Lung (tissue), 11 donors: ENCODE measurements at regions not wholly inside any gene's neighbourhood (a gene's known extent, or its start where the extent isn't known, plus 50 kb on each side); places are given as distances from the start of the nearest gene placed in this dataset.

Experiments
- ATAC-seq: fragments of 200-7000 bp; cut with Tn5 transposase; one replicate; pipeline ENCODE4 v1.9.1; 2020; ENCODE audit warnings: moderate number of reproducible peaks; ENCODE audit not compliant: insufficient read depth, low FRiP score
- DNase-seq, 3 donors: peaks; one replicate each; pipeline ENCODE4 v3.0.0-alpha.2; 2013 to 2017
- H3K27ac ChIP-seq, 2 donors: one replicate each; pipeline ENCODE4 v1.5.1; 2013; ENCODE audit warnings: mild to moderate bottlenecking in 2 of 2, moderate library complexity in 2 of 2, control low read depth in 1 of 2, inconsistent platforms in 1 of 2, low read depth in 1 of 2, low read length in 1 of 2
- H3K27me3 ChIP-seq, 3 donors: one replicate each; pipeline ENCODE4 v1.5.1; 2013; ENCODE audit warnings: low read length in 2 of 3; ENCODE audit not compliant: control insufficient read depth in 3 of 3, insufficient read depth in 3 of 3
- H3K36me3 ChIP-seq, 4 donors: one replicate each; pipeline ENCODE4 v1.5.1; 2013; ENCODE audit warnings: low read length in 4 of 4, mild to moderate bottlenecking in 1 of 4, moderate library complexity in 1 of 4; ENCODE audit not compliant: control insufficient read depth in 4 of 4, insufficient read depth in 4 of 4
- H3K4me1 ChIP-seq, 5 donors: one replicate each; pipeline ENCODE4 v1.5.1; 2013; ENCODE audit warnings: low read length in 5 of 5, mild to moderate bottlenecking in 2 of 5, moderate library complexity in 1 of 5; ENCODE audit not compliant: control insufficient read depth in 5 of 5, insufficient read depth in 5 of 5
- H3K4me3 ChIP-seq: one replicate; pipeline ENCODE4 v1.5.1; 2013; ENCODE audit warnings: mild to moderate bottlenecking, control low read depth, moderate library complexity
- H3K9ac ChIP-seq, 2 donors: one replicate each; pipeline ENCODE4 v1.5.1; 2013; ENCODE audit warnings: low read length in 2 of 2, control low read depth in 1 of 2; ENCODE audit not compliant: insufficient read depth in 1 of 2
- H3K9me3 ChIP-seq, 4 donors: one replicate each; pipeline ENCODE4 v1.5.1; 2013; ENCODE audit warnings: low read length in 3 of 4, mild to moderate bottlenecking in 1 of 4, moderate library complexity in 1 of 4; ENCODE audit not compliant: control insufficient read depth in 4 of 4, insufficient read depth in 3 of 4
- CTCF ChIP-seq: IDR thresholded peaks from 2 replicates; pipeline ENCODE4 v1.5.1; 2012; ENCODE audit warnings: mild to moderate bottlenecking; ENCODE audit errors: control extremely low read depth, extremely low read depth
- WGBS, 2 donors: extraction: QIAGEN DNeasy Blood & Tissue Kit; methylation state at CpG; one replicate each; pipeline ENCODE4 v1.1.7; 2013; 5-methylcytosine and 5-hydroxymethylcytosine counted together
- donor health status: control.
- donor health status: control.
- donor health status: Bipolar disorder and iron deficiency.
- donor health status: healthy.
- donor health status: DM: yes; HTN: yes; CAD: no.

DNA sequence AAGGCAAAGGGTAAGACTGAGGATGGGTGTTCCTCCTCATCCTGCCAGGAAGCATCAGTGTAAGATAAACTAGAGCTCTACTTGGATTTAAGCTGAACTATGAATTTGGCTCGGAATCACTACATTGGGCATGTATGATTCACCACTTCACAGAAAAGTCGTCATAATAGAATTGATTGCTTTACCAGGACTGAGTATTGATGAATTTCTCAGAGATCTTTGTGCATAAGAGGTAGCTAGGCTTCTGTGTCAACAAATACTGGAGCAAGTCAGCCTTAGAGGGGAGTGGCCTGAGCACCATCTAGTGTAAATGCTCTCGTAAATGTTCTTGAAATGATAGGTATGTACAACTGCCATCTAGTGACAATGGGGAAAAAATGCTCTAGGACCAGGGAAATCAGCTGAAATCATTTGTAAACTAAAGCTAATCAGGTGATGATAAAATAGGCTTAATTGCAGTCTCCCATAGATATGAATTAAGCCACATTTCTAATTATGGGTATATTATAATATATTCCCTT is 309.5 kb upstream of the FMR1 start:
- Histone ChIP-seq H3K9me3 (no peaks in the 10 kb centered on the region), H3K36me3 (no peaks in the 10 kb centered on the region), H3K27ac (no peak overlapping the region), H3K4me3 (no peak overlapping the region), H3K27me3 (no peaks in the 10 kb centered on the region), H3K4me1 (no peaks in the 10 kb centered on the region), H3K9ac (no peak overlapping the region)
- 45 to 71% methylated on average over 3 of the region's 3 CpGs for WGBS, 2 donors
- no peak for ATAC-seq
- TF ChIP-seq CTCF = no peak
- DNase-seq = peak in 2 of 3 donors; percentile 1

GRCh38 chrX:147626605-147627004 is 285.1 kb upstream of the FMR1 start:
- Histone ChIP-seq H3K4me3 (no peak overlapping the region), H3K36me3 (no peaks in the 10 kb centered on the region), H3K4me1 (no peaks in the 10 kb centered on the region), H3K27ac (no peak overlapping the region), H3K27me3 (no peaks in the 10 kb centered on the region), H3K9ac (no peak overlapping the region), H3K9me3 (no peaks in the 10 kb centered on the region)
- no peak for TF ChIP-seq CTCF
- WGBS, 2 donors = 71 to 100% methylated on average over 5 of the region's 5 CpGs
- no peak for DNase-seq
- no peak for ATAC-seq

- 79 to 89% methylated on average over 1 of the region's 1 CpG for WGBS, 2 donors
- TF ChIP-seq CTCF = no peak
- Histone ChIP-seq H3K9me3 (peaks cover 0 to 6% (median under 1%) of the 10 kb centered on the region in 4 donors), H3K27ac (no peak overlapping the region), H3K27me3 (no peaks in the 10 kb centered on the region), H3K36me3 (no peaks in the 10 kb centered on the region), H3K4me1 (no peaks in the 10 kb centered on the region), H3K9ac (no peak overlapping the region), H3K4me3 (no peak overlapping the region)
- DNase-seq (no peak), ATAC-seq (no peak)
Observed at GRCh38 chrX:147635186-147635585, 276.5 kb upstream of the FMR1 start.

GRCh38 chrX:147637190-147637589 is 274.5 kb upstream of the FMR1 start:
- H3K4me1 ChIP-seq = no peaks in the 10 kb centered on the region
- H3K4me3 ChIP-seq = no peak overlapping the region
- no peak for ATAC-seq
- TF ChIP-seq CTCF = no peak
- no peak for DNase-seq
- WGBS, 2 donors = 83 to 93% methylated on average over 5 to 7 of the region's 7 CpGs
- H3K9me3 ChIP-seq = peaks cover 0 to 6% (median under 1%) of the 10 kb centered on the region in 4 donors
- no peak overlapping the region for H3K27ac ChIP-seq
- no peaks in the 10 kb centered on the region for H3K27me3 ChIP-seq
- no peak overlapping the region for H3K9ac ChIP-seq
- no peaks in the 10 kb centered on the region for H3K36me3 ChIP-seq
